Prostate gland (tissue), 2 donors: ENCODE measurements at regions not wholly inside any gene's neighbourhood (a gene's known extent, or its start where the extent isn't known, plus 50 kb on each side); places are given as distances from the start of the nearest gene placed in this dataset.
A peak's percentile ranks its signal among the peaks of the same experiment; 100 is the strongest.

Experiments
- DNase-seq: peaks from one replicate; pipeline ENCODE4 v3.0.0-alpha.2; 2019; ENCODE audit warnings: low spot score
- H3K27ac ChIP-seq, 2 donors: fragments of 200-600 bp; sonication (generic); 2 replicates each; pipeline ENCODE4 v1.5.1; 2017 to 2019
- H3K27me3 ChIP-seq: fragments of 200-600 bp; sonication (generic); replicated peaks from 2 replicates; pipeline ENCODE4 v1.5.1; 2019; ENCODE audit not compliant: insufficient read depth
- H3K36me3 ChIP-seq, 2 donors: fragments of 200-600 bp; sonication (generic); 1 replicate in 1 of 2; 2 replicates in 1 of 2; pipeline versions ENCODE4 v1.5.1 to v1.8.1; 2017 to 2019
- H3K4me1 ChIP-seq: fragments of 200-600 bp; sonication (generic); replicated peaks from 2 replicates; pipeline ENCODE4 v1.5.1; 2019
- H3K4me3 ChIP-seq, 2 donors: fragments of 200-600 bp; sonication (generic); 2 replicates each; pipeline ENCODE4 v1.5.1; 2017 to 2019
- H3K9me3 ChIP-seq: fragments of 200-600 bp; sonication (generic); 2 replicates; pipeline ENCODE4 v1.5.1; 2017
- CTCF ChIP-seq, 4 experiments: fragments of 200-600 bp in 2 of 4; fragments of 450-650 bp in 2 of 4; sonication (generic) in 2 of 4; IDR thresholded peaks; 1 replicate in 3 of 4; 2 replicates in 1 of 4; pipeline ENCODE4 v1.5.1; 2016 to 2019; ENCODE audit warnings: antibody characterized with exemption in 4 of 4, mild to moderate bottlenecking in 2 of 4, moderate library complexity in 2 of 4
- POLR2A ChIP-seq: fragments of 450-650 bp; IDR thresholded peaks from one replicate; pipeline ENCODE4 v1.6.1; 2016; ENCODE audit warnings: antibody characterized with exemption, mild to moderate bottlenecking
- POLR2AphosphoS5 ChIP-seq: sonication (generic); formaldehyde crosslinking; IDR thresholded peaks from one replicate; pipeline ENCODE4 v1.6.1; 2017; ENCODE audit warnings: antibody characterized with exemption
- WGBS: methylation state at CpG from one replicate; pipeline ENCODE4 v1.1.5; 2018; 5-methylcytosine and 5-hydroxymethylcytosine counted together
- intact Hi-C: fragments of 100-400 bp; cut with DNase I; formaldehyde crosslinking; loops from one replicate; pipeline ENCODE4 v1.14.2; 2022

GRCh38 chr2:163405298-163405697, 330.5 kb downstream of the FIGN start:
- H3K36me3 ChIP-seq: no peaks in the 10 kb centered on the region
- intact Hi-C loops: no loop called here

GRCh38 chr2:163401481-163401880, 334.3 kb downstream of the FIGN start:
- no peak for DNase-seq
- intact Hi-C loops: no loop called here
- WGBS: 47% methylated on average over 3 of the region's 3 CpGs

More at GRCh38 chr2:163405298-163405697, 330.5 kb downstream of the FIGN start:
- TF ChIP-seq POLR2A (no peak), CTCF (IDR thresholded peaks at IDR 0.05) (no peak), POLR2AphosphoS5 (no peak)
- no peak for DNase-seq
- Histone ChIP-seq H3K27me3 (no peaks in the 10 kb centered on the region), H3K4me3 (no peak overlapping the region), H3K9me3 (no peaks in the 10 kb centered on the region), H3K27ac (no peak overlapping the region), H3K4me1 (no peaks in the 10 kb centered on the region)
- 94% methylated on average over 2 of the region's 2 CpGs for WGBS

GRCh38 chr2:163397451-163397850, 338.4 kb downstream of the FIGN start:
- 67% methylated on average over 2 of the region's 2 CpGs for WGBS

More at GRCh38 chr2:163401481-163401880, 334.3 kb downstream of the FIGN start:
- Histone ChIP-seq H3K27me3 (no peaks in the 10 kb centered on the region), H3K27ac (no peak overlapping the region), H3K9me3 (no peaks in the 10 kb centered on the region), H3K4me1 (no peaks in the 10 kb centered on the region), H3K36me3 (no peaks in the 10 kb centered on the region), H3K4me3 (no peak overlapping the region)
- TF ChIP-seq CTCF (IDR thresholded peaks at IDR 0.05) (no peak), POLR2AphosphoS5 (no peak), POLR2A (no peak)

GRCh38 chr2:163395602-163396001, 340.2 kb downstream of the FIGN start:
- intact Hi-C loops: no loop called here
- TF ChIP-seq POLR2A: no peak
- no peak for TF ChIP-seq POLR2AphosphoS5
- no peak for TF ChIP-seq CTCF (IDR thresholded peaks at IDR 0.05)
- 76% methylated on average over 2 of the region's 2 CpGs for WGBS
- no peak overlapping the region for H3K4me3 ChIP-seq
- H3K36me3 ChIP-seq: no peaks in the 10 kb centered on the region
- H3K4me1 ChIP-seq: no peaks in the 10 kb centered on the region
- H3K9me3 ChIP-seq: no peaks in the 10 kb centered on the region
- H3K27me3 ChIP-seq: no peaks in the 10 kb centered on the region
- no peak for DNase-seq
- H3K27ac ChIP-seq: no peak overlapping the region

More at GRCh38 chr2:163397451-163397850, 338.4 kb downstream of the FIGN start:
- intact Hi-C loops: no loop called here
- Histone ChIP-seq H3K9me3 (no peaks in the 10 kb centered on the region), H3K4me1 (no peaks in the 10 kb centered on the region), H3K27ac (no peak overlapping the region), H3K4me3 (no peak overlapping the region), H3K36me3 (no peaks in the 10 kb centered on the region), H3K27me3 (no peaks in the 10 kb centered on the region)
- DNase-seq: no peak
- TF ChIP-seq CTCF (IDR thresholded peaks at IDR 0.05) (no peak), POLR2A (no peak), POLR2AphosphoS5 (no peak)

- H3K36me3 ChIP-seq: no peaks in the 10 kb centered on the region
- H3K27me3 ChIP-seq: no peaks in the 10 kb centered on the region
- no peaks in the 10 kb centered on the region for H3K9me3 ChIP-seq
- TF ChIP-seq POLR2AphosphoS5 (peak; percentile 12), POLR2A (no peak), CTCF (IDR thresholded peaks at IDR 0.05) (no peak)
- H3K27ac ChIP-seq: no peak overlapping the region
- no peaks in the 10 kb centered on the region for H3K4me1 ChIP-seq
- 41% methylated on average over 2 of the region's 2 CpGs for WGBS
- H3K4me3 ChIP-seq: no peak overlapping the region
- intact Hi-C loops: no loop called here
- peak; percentile 4 for DNase-seq
Measured at GRCh38 chr2:163389838-163390237, 346.0 kb downstream of the FIGN start.
